Stimulated activated effector memory CD8-positive, alpha-beta T cell treated with anti-CD3 and anti-CD28 coated beads, Interleukin-12 subunit alpha, Interleukin-12 subunit beta, amount 100 ng/mL, for 72 hours (primary cell): ENCODE measurements at regions not wholly inside any gene's neighbourhood (a gene's known extent, or its start where the extent isn't known, plus 50 kb on each side); places are given as distances from the start of the nearest gene placed in this dataset.
A peak's percentile ranks its signal among the peaks of the same experiment; 100 is the strongest.
"Not testable (repeated sequence)": the region's sequence is repeated elsewhere in the genome, so short reads cannot be mapped to it uniquely, and the experiment has no call there.

Experiments used
- ATAC-seq: fragments of 150-1000 bp; cut with Tn5 transposase; 2 replicates; pipeline ENCODE4 v1.10.0; 2021
- DNase-seq, 2 donors: peaks; one replicate each; pipeline ENCODE4 v3.0.0; 2021 to 2022; ENCODE audit warnings: low spot score in 2 of 2
- H3K27ac Mint-ChIP-seq: one replicate; pipeline ENCODE4 v1.8.0; 2022; ENCODE audit warnings: mild to moderate bottlenecking, mixed read lengths
- H3K36me3 Mint-ChIP-seq: one replicate; pipeline ENCODE4 v1.8.0; 2022; ENCODE audit warnings: mild to moderate bottlenecking, mixed read lengths
- H3K4me1 Mint-ChIP-seq: one replicate; pipeline ENCODE4 v1.8.0; 2022; ENCODE audit warnings: mixed read lengths
- H3K4me3 Mint-ChIP-seq: one replicate; pipeline ENCODE4 v1.8.0; 2022; ENCODE audit warnings: mild to moderate bottlenecking, mixed read lengths
- H3K9me3 Mint-ChIP-seq: one replicate; pipeline ENCODE4 v1.8.0; 2022; ENCODE audit warnings: mixed read lengths

DNA sequence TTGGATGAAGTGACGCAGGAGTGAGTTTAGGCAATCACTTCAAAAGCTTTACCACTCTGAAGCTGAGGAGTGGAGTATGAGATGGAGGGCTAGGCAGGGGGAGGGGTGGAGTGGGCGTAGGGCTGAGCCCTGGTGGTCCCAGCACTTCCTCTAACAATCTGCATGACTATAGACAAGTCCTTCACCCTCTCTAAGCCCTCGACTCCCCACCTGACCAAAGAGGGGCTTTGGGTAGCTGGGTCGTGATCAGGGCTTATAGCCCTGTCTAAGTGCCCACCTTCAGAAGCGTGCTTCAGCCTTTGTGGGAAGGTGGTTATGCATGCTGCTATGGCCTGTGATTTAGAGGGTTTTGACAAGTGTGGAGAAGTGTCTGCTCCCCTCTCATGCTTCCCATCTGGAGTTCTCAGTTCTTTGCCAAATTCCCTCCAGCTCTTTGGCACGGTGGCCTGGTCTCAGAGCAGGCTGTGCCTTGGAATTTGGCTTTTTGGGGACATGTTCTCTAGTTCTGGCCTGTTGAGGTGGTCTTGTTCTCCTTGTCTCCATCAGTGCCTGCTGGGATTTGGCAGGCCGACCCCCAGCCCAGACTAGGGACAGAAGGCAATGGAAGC, 53.0 kb downstream of the ACTBL2 start:
- Mint-ChIP-seq H3K9me3 (no peaks in the 10 kb centered on the region), H3K36me3 (no peaks in the 10 kb centered on the region), H3K4me3 (no peak overlapping the region), H3K27ac (no peak overlapping the region), H3K4me1 (no peaks in the 10 kb centered on the region)
- ATAC-seq (peak; percentile 37), DNase-seq (no peak)

DNA sequence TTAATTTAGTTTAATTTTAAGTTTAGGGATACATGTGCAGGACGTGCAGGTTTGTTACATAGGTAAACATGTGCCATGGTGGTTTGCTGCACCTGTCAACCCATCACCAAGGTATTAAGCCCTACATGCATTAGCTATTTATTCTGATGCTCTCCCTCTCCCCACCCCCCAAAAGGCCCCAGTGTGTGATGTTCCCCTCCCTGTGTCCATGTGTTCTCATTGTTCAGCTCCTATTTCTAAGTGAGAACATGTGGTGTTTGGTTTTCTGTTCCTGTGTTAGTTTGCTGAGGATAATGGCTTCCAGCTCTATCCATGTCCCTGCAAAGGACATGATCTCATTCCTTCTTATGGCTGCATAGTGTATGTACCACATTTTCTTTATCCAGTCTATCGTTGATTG, 53.6 kb downstream of the ACTBL2 start:
- not testable (repeated sequence) for H3K4me3 Mint-ChIP-seq, ATAC-seq, H3K4me1 Mint-ChIP-seq, H3K9me3 Mint-ChIP-seq, H3K36me3 Mint-ChIP-seq, DNase-seq, H3K27ac Mint-ChIP-seq

- Mint-ChIP-seq H3K27ac (no peak overlapping the region), H3K36me3 (no peaks in the 10 kb centered on the region), H3K4me3 (no peak overlapping the region), H3K9me3 (no peaks in the 10 kb centered on the region), H3K4me1 (no peaks in the 10 kb centered on the region)
- no peak for DNase-seq
- ATAC-seq, result no peak
These were observed 59.6 kb downstream of the ACTBL2 start for GRCh38 chr5:57422993-57423392.

DNA sequence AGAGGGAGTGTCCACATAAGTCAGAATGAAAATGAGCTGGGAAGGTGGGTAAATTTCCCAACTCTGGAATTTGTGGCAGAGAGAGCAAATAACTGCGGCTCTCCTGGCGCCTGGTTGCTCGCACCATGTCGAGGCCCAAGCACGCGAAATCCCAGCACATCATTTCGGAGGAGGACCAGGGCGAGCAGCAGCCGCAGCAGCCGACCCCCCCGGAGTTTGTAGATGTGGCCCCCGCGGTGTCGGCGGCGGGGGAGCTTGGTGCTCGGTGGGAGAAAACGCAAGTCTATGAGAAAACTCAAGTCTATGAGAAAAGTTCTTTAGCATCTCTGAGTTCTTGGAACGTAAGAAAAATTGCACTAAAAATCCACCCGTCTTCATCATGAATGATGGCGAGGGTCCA, 60.3 kb downstream of the ACTBL2 start:
- DNase-seq (no peak), ATAC-seq (no peak)
- Mint-ChIP-seq H3K4me1 (no peaks in the 10 kb centered on the region), H3K27ac (no peak overlapping the region), H3K9me3 (no peaks in the 10 kb centered on the region), H3K4me3 (no peak overlapping the region), H3K36me3 (no peaks in the 10 kb centered on the region)

GRCh38 chr5:57420801-57421200, 61.8 kb downstream of the ACTBL2 start:
- no peaks in the 10 kb centered on the region for H3K36me3 Mint-ChIP-seq
- ATAC-seq, result no peak
- no peak overlapping the region for H3K4me3 Mint-ChIP-seq
- H3K4me1 Mint-ChIP-seq, result no peaks in the 10 kb centered on the region
- DNase-seq, result no peak
- H3K27ac Mint-ChIP-seq, result no peak overlapping the region
- no peaks in the 10 kb centered on the region for H3K9me3 Mint-ChIP-seq

GRCh38 chr5:57417971-57418370, 64.6 kb downstream of the ACTBL2 start:
- no peaks in the 10 kb centered on the region for H3K9me3 Mint-ChIP-seq
- H3K4me3 Mint-ChIP-seq, result no peak overlapping the region
- no peaks in the 10 kb centered on the region for H3K36me3 Mint-ChIP-seq
- DNase-seq, result no peak
- H3K27ac Mint-ChIP-seq, result no peak overlapping the region
- ATAC-seq, result no peak
- H3K4me1 Mint-ChIP-seq, result no peaks in the 10 kb centered on the region

GRCh38 chr5:57417320-57417719, 65.3 kb downstream of the ACTBL2 start:
- no peaks in the 10 kb centered on the region for H3K4me1 Mint-ChIP-seq
- ATAC-seq, result peak; percentile 16
- H3K36me3 Mint-ChIP-seq, result no peaks in the 10 kb centered on the region
- no peak for DNase-seq
- H3K27ac Mint-ChIP-seq, result no peak overlapping the region
- H3K9me3 Mint-ChIP-seq, result no peaks in the 10 kb centered on the region
- H3K4me3 Mint-ChIP-seq, result no peak overlapping the region

GRCh38 chr5:57416278-57416994, 66.2 kb downstream of the ACTBL2 start:
- peak; percentile 8 for ATAC-seq
- no peak overlapping the region for H3K27ac Mint-ChIP-seq
- no peak overlapping the region for H3K4me3 Mint-ChIP-seq

GRCh38 chr5:57414857-57415256, 67.8 kb downstream of the ACTBL2 start:
- Mint-ChIP-seq H3K36me3 (no peaks in the 10 kb centered on the region), H3K4me1 (no peaks in the 10 kb centered on the region)
- no peak for ATAC-seq

More at GRCh38 chr5:57416278-57416994, 66.2 kb downstream of the ACTBL2 start:
- Mint-ChIP-seq H3K36me3 (no peaks in the 10 kb centered on the region), H3K4me1 (no peaks in the 10 kb centered on the region), H3K9me3 (no peaks in the 10 kb centered on the region)
- no peak for DNase-seq

DNA sequence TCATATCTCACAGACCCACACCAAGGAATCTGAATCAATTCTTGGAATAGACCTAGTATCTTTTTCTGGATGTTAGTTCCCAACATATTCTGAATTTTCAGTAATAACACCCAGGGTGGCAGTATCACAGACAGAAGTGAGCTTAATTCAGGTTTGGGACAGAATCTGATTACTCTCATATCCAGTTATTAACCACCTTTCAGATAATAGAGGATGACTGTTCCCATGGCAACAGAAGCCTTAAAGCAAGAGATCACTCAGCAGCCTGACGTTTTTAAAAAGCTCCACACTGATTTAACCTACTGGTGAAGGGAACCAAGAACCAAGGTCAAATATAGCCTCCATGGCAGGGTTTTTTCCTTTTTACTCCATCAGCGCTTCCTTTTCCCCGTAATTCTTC, 68.4 kb downstream of the ACTBL2 start:
- DNase-seq, result no peak
- ATAC-seq, result no peak
- H3K27ac Mint-ChIP-seq, result no peak overlapping the region

More at GRCh38 chr5:57414857-57415256, 67.8 kb downstream of the ACTBL2 start:
- H3K9me3 Mint-ChIP-seq, result no peaks in the 10 kb centered on the region
- DNase-seq, result no peak
- no peak overlapping the region for H3K27ac Mint-ChIP-seq
- H3K4me3 Mint-ChIP-seq, result no peak overlapping the region

GRCh38 chr5:57413145-57413544, 69.5 kb downstream of the ACTBL2 start:
- H3K36me3 Mint-ChIP-seq, result no peaks in the 10 kb centered on the region
- ATAC-seq, result no peak
- H3K9me3 Mint-ChIP-seq, result no peaks in the 10 kb centered on the region
- H3K27ac Mint-ChIP-seq, result no peak overlapping the region
- no peak for DNase-seq
- H3K4me1 Mint-ChIP-seq, result no peaks in the 10 kb centered on the region
- H3K4me3 Mint-ChIP-seq, result no peak overlapping the region

More for the DNA sequence above, 68.4 kb downstream of the ACTBL2 start:
- Mint-ChIP-seq H3K4me3 (no peak overlapping the region), H3K9me3 (no peaks in the 10 kb centered on the region), H3K4me1 (no peaks in the 10 kb centered on the region), H3K36me3 (no peaks in the 10 kb centered on the region)

DNA sequence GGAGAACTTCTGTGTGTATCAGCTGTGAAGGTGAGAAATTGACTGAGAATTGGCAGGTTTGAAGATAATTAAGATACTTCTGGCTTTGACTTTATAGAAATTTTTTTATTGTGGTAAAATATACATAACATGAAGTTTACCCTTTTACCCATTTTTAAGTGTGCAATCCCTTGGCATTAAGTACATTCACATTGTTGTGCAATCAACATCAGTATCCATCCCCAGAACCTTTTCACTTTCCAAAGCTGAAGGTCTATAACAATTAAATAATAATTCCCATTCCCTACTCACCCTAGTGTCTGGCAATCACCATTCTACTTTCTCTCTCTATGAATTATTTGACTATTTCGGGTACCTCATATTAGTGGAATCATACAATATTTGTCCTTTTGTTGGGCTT, 69.9 kb downstream of the ACTBL2 start:
- DNase-seq (no peak), ATAC-seq (no peak)
- Mint-ChIP-seq H3K27ac (no peak overlapping the region), H3K4me3 (no peak overlapping the region), H3K9me3 (no peaks in the 10 kb centered on the region), H3K4me1 (no peaks in the 10 kb centered on the region), H3K36me3 (no peaks in the 10 kb centered on the region)

DNA sequence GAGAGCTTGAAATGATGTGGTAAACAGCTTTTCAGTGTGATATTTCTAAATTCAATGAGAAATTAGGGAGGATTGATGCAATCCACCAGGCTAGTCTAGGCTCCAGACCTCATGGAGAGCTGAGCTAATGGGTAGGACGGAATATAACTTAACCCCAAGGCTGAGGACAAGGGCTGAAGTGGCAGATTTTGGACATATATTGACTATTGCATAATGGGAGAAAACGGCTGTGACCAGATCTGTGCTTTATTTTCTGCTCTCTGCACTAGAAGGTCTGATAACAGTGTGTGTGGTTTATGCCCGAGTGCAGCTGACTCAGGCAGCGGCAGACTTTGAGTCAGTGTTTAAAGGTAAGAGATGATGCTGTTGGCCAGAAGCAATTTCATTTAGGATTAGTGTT, 70.6 kb downstream of the ACTBL2 start:
- Mint-ChIP-seq H3K4me1 (no peaks in the 10 kb centered on the region), H3K4me3 (no peak overlapping the region), H3K36me3 (no peaks in the 10 kb centered on the region), H3K9me3 (no peaks in the 10 kb centered on the region), H3K27ac (no peak overlapping the region)
- ATAC-seq (no peak), DNase-seq (no peak)

DNA sequence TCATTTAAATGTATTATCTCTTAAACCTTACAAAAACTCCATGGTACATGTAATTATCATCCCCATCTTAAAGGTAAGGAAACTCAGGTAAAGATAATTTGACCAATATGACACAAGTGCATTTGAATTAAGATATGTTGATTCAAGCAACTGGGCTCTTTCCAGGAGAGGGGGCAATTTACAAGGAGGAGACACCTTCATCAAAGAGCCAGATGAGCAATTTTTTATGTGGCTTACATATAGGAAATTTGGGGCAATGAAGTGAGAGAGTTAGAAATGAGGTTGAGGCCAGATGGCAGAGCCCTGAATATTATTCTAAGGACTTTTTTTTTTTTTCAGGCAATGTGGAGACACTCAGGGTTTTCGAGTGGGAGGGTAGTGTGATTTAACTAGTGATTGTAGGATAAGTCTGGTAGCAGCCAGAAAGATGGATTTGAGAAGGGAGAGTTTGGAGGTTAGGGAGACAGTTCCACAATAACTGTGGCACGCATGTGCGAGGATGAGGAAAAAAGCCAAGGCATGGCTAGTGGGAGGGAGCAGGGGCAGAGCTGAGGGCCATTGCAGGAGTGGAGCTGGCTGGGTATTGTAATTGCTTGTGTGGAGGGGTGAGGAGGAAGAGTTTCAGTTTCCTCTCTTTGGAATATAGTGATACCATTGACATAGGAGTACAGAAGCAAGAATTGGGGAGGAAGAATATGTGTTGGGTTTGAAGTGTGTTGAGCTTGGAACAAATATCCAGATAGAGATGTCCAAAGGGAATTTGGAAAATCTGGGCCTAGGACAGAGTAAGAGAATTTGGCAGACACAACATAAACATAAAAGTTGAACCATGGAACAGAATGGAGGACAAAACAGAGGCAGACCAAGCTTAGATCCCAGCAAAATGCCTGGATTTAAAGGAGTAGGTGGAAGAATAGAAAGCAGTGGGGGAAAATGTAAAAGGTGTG, 72.0 kb downstream of the ACTBL2 start:
- no peaks in the 10 kb centered on the region for H3K9me3 Mint-ChIP-seq
- H3K4me3 Mint-ChIP-seq, result no peak overlapping the region
- no peaks in the 10 kb centered on the region for H3K36me3 Mint-ChIP-seq
- H3K27ac Mint-ChIP-seq, result no peak overlapping the region
- ATAC-seq (no peak), DNase-seq (no peak)
- no peaks in the 10 kb centered on the region for H3K4me1 Mint-ChIP-seq

DNA sequence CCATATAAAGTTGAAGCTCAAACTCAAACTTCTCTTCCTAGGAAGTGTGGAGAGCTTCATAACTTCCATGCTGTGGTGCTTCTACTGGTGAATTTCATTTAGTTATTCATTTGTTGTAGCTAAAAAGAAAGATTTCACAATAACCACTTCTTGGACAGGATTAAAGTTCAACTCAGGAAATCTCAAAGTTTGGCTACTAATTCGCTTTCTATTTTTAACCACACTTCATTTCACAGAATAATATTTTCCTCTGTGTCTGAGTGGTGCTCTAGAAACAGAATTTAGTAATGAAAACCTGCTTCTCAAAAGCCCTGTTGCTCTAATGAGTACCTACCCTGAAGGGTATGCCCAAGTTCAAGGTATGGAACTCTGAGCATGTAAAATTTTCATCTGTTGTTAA, 73.9 kb downstream of the ACTBL2 start:
- Mint-ChIP-seq H3K9me3 (no peaks in the 10 kb centered on the region), H3K4me3 (no peak overlapping the region), H3K4me1 (no peaks in the 10 kb centered on the region), H3K36me3 (no peaks in the 10 kb centered on the region), H3K27ac (no peak overlapping the region)
- ATAC-seq (no peak), DNase-seq (no peak)
